ENCODE measurements at regions not wholly inside any gene's neighbourhood (a gene's known extent, or its start where the extent isn't known, plus 50 kb on each side); places are given as distances from the start of the nearest gene placed in this dataset.

- TF ChIP-seq, protein P1, sequence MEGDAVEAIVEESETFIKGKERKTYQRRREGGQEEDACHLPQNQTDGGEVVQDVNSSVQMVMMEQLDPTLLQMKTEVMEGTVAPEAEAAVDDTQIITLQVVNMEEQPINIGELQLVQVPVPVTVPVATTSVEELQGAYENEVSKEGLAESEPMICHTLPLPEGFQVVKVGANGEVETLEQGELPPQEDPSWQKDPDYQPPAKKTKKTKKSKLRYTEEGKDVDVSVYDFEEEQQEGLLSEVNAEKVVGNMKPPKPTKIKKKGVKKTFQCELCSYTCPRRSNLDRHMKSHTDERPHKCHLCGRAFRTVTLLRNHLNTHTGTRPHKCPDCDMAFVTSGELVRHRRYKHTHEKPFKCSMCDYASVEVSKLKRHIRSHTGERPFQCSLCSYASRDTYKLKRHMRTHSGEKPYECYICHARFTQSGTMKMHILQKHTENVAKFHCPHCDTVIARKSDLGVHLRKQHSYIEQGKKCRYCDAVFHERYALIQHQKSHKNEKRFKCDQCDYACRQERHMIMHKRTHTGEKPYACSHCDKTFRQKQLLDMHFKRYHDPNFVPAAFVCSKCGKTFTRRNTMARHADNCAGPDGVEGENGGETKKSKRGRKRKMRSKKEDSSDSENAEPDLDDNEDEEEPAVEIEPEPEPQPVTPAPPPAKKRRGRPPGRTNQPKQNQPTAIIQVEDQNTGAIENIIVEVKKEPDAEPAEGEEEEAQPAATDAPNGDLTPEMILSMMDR (conservative IDR thresholded peaks at IDR 0.05), result no peak
- TF ChIP-seq ZFX (IDR thresholded peaks at IDR 0.05), result no peak
Measured at GRCh38 chr10:1882728-1883127, 145.4 kb upstream of the ADARB2 start.

All from C4-2B (cell line).